ENCODE measurements at regions not wholly inside any gene's neighbourhood (a gene's known extent, or its start where the extent isn't known, plus 50 kb on each side); places are given as distances from the start of the nearest gene placed in this dataset.

- ChIA-PET CTCF (no interaction called here), POLR2A (ENCODE audit: low non-redundant PET) (no interaction called here)
- DNase-seq (ENCODE audit: low spot score), result peak; percentile 68
- no peak for TF ChIP-seq CTCF (conservative IDR thresholded peaks at IDR 0.05; ENCODE audit: low read depth)
- no peak overlapping the region for H3K27ac ChIP-seq
Measured at GRCh38 chr9:36748322-36748899, 175.7 kb downstream of the MELK start.

- ChIA-PET POLR2A (ENCODE audit: low non-redundant PET) (no interaction called here), CTCF (interaction anchor here (0.7 kb wide), 1 partner anchor 21 kb away, joined by 3 read pairs; no protein-coding TSS in a partner anchor)
- no peak for DNase-seq (ENCODE audit: low spot score)
- TF ChIP-seq CTCF (conservative IDR thresholded peaks at IDR 0.05; ENCODE audit: low read depth), result no peak
- H3K27ac ChIP-seq, result no peak overlapping the region
Measured at GRCh38 chr9:36749461-36749860, 176.8 kb downstream of the MELK start.

GRCh38 chr9:36750630-36751029 is 177.9 kb downstream of the MELK start:
- no peak for TF ChIP-seq CTCF (conservative IDR thresholded peaks at IDR 0.05; ENCODE audit: low read depth)
- H3K27ac ChIP-seq, result no peak overlapping the region
- DNase-seq (ENCODE audit: low spot score), result no peak
- POLR2A ChIA-PET (ENCODE audit: low non-redundant PET), result no interaction called here
- CTCF ChIA-PET, result no interaction called here

- no peak for TF ChIP-seq CTCF (conservative IDR thresholded peaks at IDR 0.05; ENCODE audit: low read depth)
- no peak overlapping the region for H3K27ac ChIP-seq
- CTCF ChIA-PET, result no interaction called here
- POLR2A ChIA-PET (ENCODE audit: low non-redundant PET), result no interaction called here
- DNase-seq (ENCODE audit: low spot score), result no peak
Measured at GRCh38 chr9:36755019-36755418, 182.3 kb downstream of the MELK start.

GRCh38 chr9:36759141-36759540 is 186.4 kb downstream of the MELK start:
- POLR2A ChIA-PET (ENCODE audit: low non-redundant PET), result no interaction called here
- H3K27ac ChIP-seq, result no peak overlapping the region
- no peak for TF ChIP-seq CTCF (conservative IDR thresholded peaks at IDR 0.05; ENCODE audit: low read depth)
- CTCF ChIA-PET, result no interaction called here
- no peak for DNase-seq (ENCODE audit: low spot score)

- no peak for TF ChIP-seq CTCF (conservative IDR thresholded peaks at IDR 0.05; ENCODE audit: low read depth)
- H3K27ac ChIP-seq, result no peak overlapping the region
- no peak for DNase-seq (ENCODE audit: low spot score)
- CTCF ChIA-PET, result no interaction called here
- POLR2A ChIA-PET (ENCODE audit: low non-redundant PET), result no interaction called here
Measured at GRCh38 chr9:36759976-36760375, 187.3 kb downstream of the MELK start.
